HG03025 (cell line): ENCODE measurements at regions not wholly inside any gene's neighbourhood (a gene's known extent, or its start where the extent isn't known, plus 50 kb on each side); places are given as distances from the start of the nearest gene placed in this dataset.

Source experiments
- ATAC-seq: cut with Tn5 transposase; IDR thresholded peaks from one replicate; pipeline ENCODE4 v1.9.1; 2021; ENCODE audit warnings: mild to moderate bottlenecking, moderate library complexity; ENCODE audit not compliant: unreplicated experiment, low FRiP score

DNA sequence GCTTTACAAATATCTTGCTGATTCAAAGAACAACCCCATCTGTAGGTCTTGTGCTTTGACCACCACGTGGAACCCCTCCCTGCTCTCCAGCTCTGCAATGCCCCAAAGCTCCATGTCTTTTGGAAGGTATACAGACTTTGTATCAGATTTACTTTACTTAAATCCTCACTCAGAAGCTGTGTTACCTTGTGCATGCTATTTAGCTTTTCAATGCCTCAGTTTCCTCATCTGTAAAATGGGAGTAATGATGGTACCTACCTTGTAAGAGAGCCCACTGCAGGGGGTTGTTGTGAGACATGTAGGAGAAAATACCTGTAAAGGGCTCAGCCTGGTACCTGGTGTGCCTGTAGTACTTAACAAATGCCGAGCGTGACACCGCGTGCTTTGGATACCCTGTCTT is 200.2 kb upstream of the CHD6 start:
- ATAC-seq: no peak

DNA sequence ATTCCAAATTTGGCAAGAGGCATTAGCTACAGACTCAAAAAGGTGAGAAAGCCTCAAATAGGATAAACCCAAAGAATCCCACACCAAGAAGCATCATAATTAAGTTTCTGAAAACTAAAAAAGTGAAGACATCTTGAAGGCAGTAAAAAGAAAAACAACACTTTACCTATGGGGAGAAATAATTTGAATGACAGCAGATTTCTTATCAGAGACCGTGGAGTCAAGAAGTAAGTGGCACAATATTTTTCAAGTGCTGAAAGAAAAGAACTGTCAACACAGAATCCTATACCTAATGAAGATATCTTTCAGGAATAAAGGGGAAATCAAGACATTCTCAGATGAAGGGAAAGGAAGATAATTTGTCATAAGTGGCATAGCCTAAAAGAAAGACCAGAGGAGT is 193.3 kb upstream of the CHD6 start:
- no peak for ATAC-seq

DNA sequence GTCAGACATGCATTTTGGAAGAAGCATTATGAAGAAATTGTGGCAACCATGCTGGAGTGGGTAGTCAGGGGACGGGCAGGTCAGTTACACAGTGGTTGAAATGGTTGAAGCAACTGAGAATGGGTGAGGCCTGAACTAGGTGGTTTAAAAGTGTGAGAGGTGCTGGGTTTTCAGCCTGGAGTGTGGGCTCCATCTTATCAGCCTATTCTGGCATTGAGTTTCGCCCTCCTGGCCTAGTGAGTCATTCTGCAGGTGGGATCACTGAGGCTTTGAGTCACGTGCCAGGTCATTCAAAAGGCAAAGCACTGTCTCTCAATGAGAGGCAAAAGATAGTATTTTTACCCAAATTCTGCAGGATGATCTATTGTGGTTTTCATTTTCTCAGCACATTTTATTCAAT is 181.9 kb upstream of the CHD6 start:
- no peak for ATAC-seq

DNA sequence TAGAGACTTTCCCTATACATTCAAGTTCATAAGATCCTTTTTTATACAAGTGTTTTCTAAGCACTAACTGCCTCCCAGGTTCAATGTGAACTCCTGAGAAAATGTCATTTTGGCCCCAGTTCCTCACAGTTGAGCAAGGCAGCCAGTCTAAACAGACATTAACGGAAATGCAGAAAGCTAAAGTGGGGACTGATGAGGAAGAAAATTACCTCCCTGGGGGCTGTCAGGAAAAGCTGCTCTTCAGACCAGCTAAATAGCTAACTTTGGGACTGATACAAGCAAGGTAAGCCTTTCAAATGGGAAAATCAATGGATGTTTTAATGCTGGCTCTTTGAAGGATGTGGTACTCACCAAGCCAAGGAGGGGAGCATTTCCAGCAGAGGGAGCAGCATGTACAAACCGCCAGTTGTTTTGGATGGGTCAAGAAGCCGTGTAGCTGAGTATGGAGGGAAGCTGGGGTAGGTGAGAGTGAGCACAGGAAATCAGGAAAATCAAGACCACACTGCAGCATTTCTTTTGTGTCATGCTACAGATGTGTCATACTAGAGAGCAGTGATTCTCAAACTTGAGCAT is 180.8 kb upstream of the CHD6 start:
- no peak for ATAC-seq

DNA sequence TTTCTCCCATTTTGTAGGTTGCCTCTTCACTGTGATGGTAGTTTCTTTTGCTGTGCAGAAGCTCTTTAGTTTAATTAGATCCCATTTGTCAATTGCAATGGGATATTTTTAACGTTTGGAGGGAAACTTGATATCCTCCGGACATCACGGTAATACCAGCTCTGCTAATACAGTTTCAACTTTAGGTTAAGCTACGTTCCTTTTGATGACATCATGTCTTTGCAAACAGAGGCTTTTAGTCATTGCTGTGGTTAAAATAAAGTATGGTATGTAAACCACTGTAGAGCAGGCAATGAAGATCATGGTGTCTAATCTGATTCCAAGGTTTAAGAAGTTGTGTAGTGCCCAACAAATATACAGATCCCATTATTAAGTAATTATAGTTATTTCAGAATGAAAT is 168.0 kb upstream of the CHD6 start:
- ATAC-seq: no peak

DNA sequence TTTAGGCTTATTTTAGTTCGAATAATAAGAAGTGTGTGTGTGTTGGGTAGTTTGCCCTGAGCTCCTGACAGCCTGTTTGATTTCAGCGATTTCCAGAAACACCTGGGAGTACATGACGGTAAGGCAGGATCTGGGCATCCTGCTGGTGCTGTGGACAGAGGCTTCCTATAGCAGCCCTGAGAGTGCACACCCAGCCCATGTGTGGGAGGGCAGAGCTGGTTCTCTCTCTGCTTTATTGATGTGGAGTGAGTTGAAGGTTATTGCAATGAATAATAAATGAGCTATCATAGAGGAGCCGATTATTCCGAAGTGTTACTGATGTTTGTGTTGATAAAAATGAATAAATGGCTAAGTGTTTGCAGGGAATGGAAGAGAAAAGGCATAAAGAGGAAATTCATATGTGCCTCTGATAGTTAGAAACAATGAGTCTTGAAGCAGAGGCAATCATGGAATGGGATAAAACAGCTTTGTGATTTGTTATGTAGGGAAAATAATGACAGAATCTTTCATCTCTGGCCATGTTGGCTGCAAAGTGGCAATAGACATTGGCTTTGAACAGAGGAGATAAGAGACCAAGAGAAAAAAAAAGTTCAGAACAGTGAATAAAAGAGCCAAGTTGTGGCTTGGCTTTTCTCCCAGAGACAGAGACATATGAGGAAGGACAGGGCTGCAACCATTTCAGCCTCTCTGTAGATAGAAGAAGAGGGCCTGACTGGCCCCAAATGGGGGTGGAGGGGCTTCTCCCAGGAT is 166.2 kb upstream of the CHD6 start:
- ATAC-seq: no peak

DNA sequence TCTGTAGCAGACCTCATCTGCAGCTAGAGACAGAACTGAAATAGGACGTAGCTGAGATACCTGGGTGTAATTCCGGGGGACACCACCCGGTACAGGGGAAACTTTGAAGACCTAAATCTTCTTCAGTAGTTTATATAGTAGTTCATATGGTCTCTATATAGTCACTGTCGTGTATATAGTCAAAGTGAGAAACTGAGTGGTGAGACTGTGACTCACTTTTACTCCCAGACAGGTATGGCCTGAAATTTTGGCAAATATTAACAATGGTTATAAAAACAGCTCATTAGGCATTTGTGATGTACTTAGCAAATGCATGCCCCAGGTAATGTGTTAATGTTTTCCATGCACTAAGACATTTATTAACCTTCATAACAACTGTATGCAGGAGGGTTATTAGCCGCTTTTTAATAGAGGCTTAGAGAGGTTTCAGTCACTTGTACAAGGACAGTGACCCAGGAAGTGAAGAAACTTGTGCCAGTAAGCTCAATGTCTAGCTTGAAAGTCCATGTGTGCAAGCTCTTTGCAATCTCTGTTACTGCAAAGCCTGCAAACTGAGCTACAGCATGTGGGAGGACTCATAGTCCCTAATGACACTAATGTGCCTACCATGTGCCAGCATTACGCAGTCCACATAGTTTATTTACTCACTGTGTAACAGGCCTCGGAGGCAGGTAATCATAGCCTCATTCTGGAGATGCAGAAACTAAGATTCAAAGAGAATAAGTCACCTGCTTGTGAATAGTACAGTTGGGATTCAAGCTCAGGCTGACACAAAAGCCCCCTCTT is 165.4 kb upstream of the CHD6 start:
- ATAC-seq: no peak

DNA sequence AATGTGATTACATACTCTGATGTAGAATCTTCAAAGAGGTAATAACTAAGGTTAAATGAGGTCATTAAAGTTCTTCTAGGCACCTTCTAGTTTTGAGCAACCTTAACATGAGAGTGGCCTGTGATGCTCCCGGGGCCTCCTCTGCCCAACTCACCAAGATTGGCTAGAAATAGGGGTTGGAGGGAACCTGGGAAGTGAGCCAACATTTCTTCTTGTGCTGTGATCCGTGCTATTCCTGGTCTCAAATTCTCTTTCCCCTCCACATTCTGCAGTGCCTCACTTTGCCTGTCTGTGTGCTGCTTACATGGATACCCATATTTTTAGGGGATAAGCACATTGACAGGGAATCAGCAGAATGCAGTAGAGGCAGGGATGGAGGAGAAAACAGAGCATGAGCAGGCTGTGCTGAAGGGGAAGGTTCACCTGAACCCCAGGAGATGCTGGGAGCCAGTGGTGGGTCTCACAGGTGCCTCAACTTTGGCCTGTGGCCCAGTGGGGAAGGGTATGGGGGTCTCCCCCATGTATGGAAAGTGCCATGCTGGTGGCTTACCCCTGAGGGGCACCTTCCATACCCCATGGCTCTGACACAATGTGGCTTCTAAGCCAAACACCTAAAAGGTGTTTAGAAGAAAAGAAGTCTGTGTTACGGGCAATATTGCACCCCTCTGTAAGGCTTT is 164.7 kb upstream of the CHD6 start:
- no peak for ATAC-seq

DNA sequence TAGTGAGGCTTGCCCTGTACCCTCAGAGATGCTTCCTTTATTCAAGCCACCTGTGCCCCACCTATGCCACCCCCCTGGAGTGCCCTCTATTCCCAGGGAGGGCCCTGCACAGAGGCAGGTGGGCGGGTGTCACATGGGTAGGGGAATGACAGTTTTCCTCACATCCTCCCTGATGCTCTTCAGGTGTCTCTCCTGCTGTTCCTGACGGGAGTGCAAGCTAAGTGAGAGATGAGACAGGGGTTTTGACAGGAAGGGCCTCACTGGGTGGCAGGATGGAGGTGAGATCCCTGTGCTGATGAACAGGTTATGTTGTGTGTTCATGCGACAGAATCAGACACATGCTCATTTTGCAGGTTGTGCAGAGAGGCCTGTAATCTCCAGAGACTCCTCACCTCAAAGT is 164.1 kb upstream of the CHD6 start:
- no peak for ATAC-seq

DNA sequence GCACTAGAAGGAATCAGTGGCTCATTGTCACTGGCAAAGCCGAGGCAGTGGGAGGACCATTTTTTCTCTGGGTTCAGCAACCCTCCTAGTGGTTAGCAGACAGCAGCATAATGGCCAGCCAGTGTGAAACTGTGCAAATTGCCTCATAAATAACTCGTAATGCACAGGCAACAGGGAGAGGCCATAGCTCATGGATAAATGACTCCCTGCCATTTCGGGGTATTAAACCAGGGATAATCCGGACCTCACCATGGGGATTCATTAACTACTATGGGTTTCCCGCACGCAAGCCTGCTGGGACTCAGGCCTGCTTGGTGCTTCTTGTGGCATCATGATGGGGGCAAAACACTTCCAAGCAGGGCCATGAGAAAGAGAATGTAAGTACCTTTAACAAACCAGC is 158.2 kb upstream of the CHD6 start:
- no peak for ATAC-seq

DNA sequence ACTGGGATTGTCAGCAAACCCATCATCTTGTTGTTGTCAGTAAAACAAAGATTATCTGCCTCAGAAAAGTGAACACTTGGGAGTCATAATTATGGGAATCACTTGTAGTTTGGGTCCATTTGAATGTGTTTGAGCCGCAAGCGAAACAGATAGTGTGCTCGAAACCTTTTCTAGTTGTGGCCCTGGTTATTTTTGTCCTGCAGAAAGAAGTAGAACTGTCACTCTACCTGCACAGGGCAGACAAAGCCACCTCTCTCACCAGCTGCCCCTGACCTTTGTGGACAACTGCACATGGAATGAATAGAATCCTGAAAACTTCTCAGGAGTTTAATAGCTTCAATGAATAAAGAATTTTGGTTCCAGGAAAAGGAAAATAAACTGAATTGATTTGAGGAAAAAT is 156.1 kb upstream of the CHD6 start:
- ATAC-seq: no peak

DNA sequence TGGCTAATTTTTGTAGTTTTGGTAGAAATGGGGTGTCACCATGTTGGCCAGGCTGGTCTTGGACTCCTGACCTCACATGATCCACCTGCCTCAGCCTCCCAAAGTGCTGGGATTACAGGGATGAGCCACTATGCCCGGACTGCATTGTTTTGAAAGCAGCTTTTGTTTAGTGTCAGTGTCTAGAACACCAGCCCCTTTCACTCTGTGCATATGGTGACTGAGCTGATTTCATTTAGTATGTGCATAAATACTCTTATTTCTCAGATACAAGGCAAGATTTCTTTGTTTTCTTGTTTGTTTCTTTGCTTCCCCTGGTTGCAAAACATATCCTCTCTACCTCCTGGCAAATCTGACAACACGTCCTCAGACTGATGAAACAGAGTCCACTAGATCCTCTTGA is 152.8 kb upstream of the CHD6 start:
- ATAC-seq: no peak

DNA sequence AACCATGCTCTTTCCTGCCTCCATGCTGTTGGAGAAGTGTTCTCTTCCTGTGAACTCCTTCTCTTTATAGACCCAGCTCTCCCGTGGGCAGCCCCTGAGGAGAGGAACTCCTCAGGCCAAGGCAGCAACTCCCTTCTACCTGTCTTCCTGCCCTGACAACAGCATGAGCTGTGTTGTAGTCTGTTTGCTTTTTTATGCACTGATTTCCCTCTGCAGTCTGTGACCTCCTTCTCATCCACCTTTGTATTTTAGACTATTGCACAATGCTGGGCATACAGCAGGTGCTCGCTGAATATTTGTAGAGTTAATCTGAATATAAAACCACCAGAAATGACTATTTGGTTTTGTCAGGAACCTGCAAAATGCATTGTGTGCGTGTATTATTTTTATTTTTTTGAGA is 152.2 kb upstream of the CHD6 start:
- ATAC-seq: no peak

DNA sequence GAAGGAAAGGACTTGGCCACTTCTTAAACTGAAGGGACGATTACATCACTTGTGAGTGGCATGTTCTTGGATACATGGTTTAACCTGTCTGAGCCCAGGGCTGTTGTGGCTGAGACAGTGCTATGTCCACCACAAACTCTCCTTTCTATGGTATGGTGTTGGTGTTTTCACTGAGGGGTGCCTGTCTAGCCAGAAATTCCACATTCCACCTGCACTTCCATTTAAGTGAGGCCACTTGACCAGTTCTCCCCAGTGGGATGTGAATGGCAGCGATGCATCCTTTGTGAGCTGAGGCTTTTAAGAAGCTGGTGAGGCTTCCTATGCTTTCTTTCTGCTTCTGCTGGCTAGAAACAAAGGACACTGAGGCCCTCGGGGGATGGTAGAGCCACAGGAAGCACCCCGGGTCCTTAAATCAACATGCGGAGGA is 151.4 kb upstream of the CHD6 start:
- ATAC-seq: no peak

DNA sequence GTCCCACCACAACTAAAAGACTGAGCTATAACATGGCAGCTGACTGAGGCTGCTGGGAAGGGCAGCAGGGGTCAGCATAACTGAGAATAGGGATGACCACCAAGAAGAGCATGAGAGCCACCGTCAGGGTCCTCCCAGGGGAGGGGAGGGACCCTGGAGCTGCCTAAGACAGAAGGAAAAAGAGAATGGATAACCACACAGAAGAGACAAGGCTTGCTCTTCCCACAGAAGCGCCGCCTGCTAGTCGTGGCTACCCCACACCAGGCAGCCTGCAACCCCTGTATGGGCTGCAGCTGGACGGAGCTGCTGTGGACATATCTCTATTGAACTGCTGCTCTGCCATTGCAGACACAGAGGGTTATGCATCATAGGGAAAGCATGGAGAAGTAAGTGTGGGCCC is 132.0 kb upstream of the CHD6 start:
- ATAC-seq: no peak

DNA sequence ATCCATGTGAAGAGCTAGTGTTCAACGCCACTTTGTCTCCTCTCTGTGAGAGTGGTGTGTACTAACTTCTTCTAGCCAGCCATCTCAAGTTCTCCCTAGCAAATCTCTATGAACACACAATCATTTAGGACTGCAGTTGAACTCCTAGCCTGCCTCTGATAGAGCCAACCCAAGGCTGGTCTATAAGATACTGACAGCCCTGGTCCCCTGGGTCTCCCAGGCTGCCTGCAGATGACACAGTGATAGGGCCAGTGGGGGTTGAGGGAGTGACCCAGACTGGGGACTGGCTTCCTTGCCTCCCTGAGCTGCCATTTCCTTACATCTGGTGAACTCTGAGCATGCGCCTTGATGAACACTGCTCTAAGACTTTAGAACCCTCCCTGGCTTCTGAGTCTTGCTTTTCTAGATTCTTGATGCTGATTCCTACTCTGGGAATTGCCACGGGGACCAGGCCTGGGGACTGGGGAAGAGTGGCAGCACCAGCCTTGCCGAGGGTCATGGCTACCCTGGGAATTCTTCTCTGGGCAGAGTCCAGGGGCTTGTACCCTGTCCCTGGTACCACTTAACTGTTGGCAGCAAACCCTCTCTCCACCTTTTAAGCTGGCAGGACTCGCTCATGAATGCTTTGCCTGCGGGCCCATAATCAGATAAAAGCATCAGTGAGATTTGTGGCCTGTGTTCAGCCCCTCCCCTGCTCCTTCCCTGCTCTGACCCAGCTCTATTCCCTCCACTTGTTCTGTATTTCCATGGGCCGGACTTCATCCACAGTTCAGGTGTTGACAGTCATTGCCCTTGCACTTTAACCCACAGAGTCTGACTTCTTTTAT is 130.8 kb upstream of the CHD6 start:
- no peak for ATAC-seq

DNA sequence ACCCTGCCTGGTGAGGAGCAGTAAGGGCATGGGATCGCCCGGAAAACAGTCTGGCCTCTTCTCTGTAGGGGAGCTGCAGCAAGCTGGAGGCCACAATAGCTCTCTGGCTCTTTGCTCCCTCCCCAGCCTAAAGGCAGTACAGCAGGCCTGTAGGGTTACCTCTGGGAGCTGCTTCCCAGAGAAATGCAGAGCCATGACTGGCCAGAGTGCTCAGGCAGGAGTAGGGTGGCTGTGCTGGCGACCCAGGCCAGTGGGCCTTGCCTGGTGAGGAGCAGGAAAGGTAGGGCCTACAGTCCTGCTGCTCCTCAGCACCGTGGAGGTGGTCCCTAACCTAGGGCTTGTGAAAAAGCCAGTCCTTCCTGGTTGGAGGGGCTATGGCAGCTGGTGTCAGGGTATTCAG is 129.9 kb upstream of the CHD6 start:
- no peak for ATAC-seq

DNA sequence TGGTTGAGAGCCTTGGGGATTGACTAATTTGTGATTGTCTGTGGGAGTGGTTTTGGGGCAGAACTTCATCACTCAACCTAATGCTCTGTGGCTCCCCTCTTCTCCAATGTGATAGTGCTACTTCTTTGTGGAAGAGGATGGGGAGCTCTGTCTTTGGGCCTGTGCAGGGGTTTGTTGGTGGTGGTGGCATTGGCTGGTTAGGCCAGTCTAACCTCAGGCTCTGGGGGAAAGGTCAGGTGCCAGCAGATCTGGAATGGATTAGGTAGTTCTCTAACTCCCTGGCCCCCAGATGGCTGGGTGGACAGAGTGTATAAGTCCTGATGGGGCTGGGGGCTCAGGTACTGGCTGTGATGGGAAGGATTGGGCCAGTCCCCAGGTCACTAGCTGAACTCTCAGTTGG is 129.0 kb upstream of the CHD6 start:
- ATAC-seq: no peak

DNA sequence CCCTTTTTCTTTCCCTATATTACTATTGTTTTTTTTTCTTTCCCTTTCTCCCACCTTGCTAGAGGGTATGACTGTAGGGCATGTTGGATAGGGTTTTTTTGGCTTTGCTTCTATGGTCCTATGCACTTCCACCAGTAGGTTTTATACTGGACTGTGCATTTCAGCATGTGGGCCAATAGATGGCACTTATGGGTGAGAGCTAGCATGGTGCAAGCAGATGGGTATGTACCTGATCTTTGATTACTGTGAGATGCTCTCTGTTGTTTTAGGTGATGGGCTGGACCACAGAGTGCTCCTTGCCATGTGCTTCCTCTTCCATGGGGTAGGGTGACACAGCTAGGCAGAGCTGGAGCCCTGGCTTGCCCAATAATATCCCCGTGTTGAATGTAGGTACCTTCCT is 128.5 kb upstream of the CHD6 start:
- ATAC-seq: no peak

DNA sequence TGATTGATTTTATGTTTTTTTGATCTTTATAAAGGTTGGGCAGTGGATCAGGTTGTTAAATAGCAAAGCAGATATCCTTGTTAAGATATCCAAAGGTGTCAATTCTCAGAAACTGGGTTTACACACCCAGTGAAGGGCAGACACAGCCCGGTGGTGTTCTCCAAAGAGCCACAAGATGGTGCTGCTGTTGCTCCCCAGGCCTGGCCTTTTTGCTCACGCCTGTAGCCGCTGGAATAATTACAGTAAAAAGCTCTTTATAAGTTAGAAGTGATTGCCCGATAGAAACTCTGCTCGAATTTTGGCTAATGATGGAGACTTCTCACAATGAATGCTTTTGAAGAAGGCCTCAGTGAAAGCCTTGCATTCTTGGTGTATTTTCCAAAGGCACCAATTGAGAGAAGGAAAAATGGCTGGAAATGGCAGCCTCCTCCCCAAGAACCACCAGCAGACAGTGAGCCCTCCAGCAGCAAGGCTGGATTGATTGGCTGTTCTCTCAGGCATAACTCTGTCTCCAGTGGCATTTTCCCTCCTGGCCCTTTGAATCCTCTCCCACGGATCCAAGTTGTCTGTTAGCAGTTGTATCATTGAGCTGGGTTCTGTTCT is 120.5 kb upstream of the CHD6 start:
- ATAC-seq: no peak
